DND-41 (cell line): ENCODE measurements at regions not wholly inside any gene's neighbourhood (a gene's known extent, or its start where the extent isn't known, plus 50 kb on each side); places are given as distances from the start of the nearest gene placed in this dataset.

Experiments used
- ATAC-seq: fragments of 200-7000 bp; cut with Tn5 transposase; 3 replicates; pipeline ENCODE4 v1.9.1; 2021; ENCODE audit warnings: low read depth; ENCODE audit not compliant: insufficient read depth
- DNase-seq: peaks from one replicate; pipeline ENCODE4 v3.0.0-alpha.2; 2020
- H2AFZ ChIP-seq: 2 replicates; pipeline ENCODE4 v1.6.0; 2012; ENCODE audit warnings: low read depth, low read length
- H3K27ac ChIP-seq: 2 replicates; pipeline ENCODE4 v1.5.1; 2012; ENCODE audit warnings: low read length, inconsistent platforms
- H3K27me3 ChIP-seq: fragments of 200-600 bp; sonication (generic); 2 replicates; pipeline ENCODE4 v1.6.0; 2012; ENCODE audit warnings: low read length, mild to moderate bottlenecking, inconsistent platforms; ENCODE audit not compliant: insufficient read depth, poor library complexity
- H3K36me3 ChIP-seq: 2 replicates; pipeline ENCODE4 v1.5.1; 2012; ENCODE audit warnings: low read length, inconsistent platforms; ENCODE audit not compliant: insufficient read depth
- H3K4me1 ChIP-seq: 2 replicates; pipeline ENCODE4 v1.5.1; 2012; ENCODE audit warnings: mild to moderate bottlenecking, low read length; ENCODE audit not compliant: insufficient read depth
- H3K4me2 ChIP-seq: 2 replicates; pipeline ENCODE4 v1.6.0; 2012; ENCODE audit warnings: mild to moderate bottlenecking, moderate library complexity, low read length, inconsistent platforms; ENCODE audit not compliant: insufficient read depth
- H3K4me3 ChIP-seq, 2 experiments: fragments of 200-600 bp in 1 of 2; shearing (Covaris generic) in 1 of 2; 2 replicates each; pipeline ENCODE4 v1.5.1; 2012 to 2016; ENCODE audit warnings: inconsistent platforms in 2 of 2, low read length in 2 of 2, mild to moderate bottlenecking in 2 of 2, low read depth in 1 of 2, moderate library complexity in 1 of 2
- H3K79me2 ChIP-seq: 2 replicates; pipeline ENCODE4 v1.6.0; 2012; ENCODE audit warnings: low read length, inconsistent platforms; ENCODE audit not compliant: insufficient read depth
- H3K9ac ChIP-seq: 2 replicates; pipeline ENCODE4 v1.6.0; 2012; ENCODE audit warnings: low read depth, mild to moderate bottlenecking, inconsistent platforms, low read length, moderate library complexity
- H3K9me3 ChIP-seq: 2 replicates; pipeline ENCODE4 v1.5.1; 2012; ENCODE audit warnings: low read length, moderate library complexity, mild to moderate bottlenecking, inconsistent platforms; ENCODE audit not compliant: insufficient read depth, severe bottlenecking
- H4K20me1 ChIP-seq: 2 replicates; pipeline ENCODE4 v1.6.0; 2012; ENCODE audit warnings: low read length; ENCODE audit not compliant: insufficient read depth
- CTCF ChIP-seq: IDR thresholded peaks from 2 replicates; pipeline ENCODE4 v1.5.1; 2012; ENCODE audit warnings: borderline replicate concordance, low read length, moderate library complexity, mild to moderate bottlenecking; ENCODE audit not compliant: poor library complexity, severe bottlenecking; ENCODE audit errors: extremely low read depth
- EZH2 ChIP-seq: IDR thresholded peaks from 3 replicates; pipeline ENCODE4 v1.6.1; 2012; ENCODE audit warnings: borderline replicate concordance, low read depth, mild to moderate bottlenecking, moderate library complexity, low read length, inconsistent platforms; ENCODE audit not compliant: severe bottlenecking

- Histone ChIP-seq H3K79me2 (no peaks in the 10 kb centered on the region), H3K4me1 (no peaks in the 10 kb centered on the region), H3K27ac (no peak overlapping the region), H3K9ac (no peak overlapping the region), H3K9me3 (no peaks in the 10 kb centered on the region), H3K36me3 (no peaks in the 10 kb centered on the region), H3K4me2 (no peak overlapping the region), H3K4me3 (no peak overlapping the region), H3K27me3 (peaks cover 18% of the 10 kb centered on the region), H2AFZ (no peak overlapping the region), H4K20me1 (no peaks in the 10 kb centered on the region)
- no peak for TF ChIP-seq EZH2
- no peak for TF ChIP-seq CTCF
- DNase-seq = no peak
- ATAC-seq = no peak
These were observed 70.6 kb upstream of the CCND2 start for GRCh38 chr12:4202918-4203317.

- no peak overlapping the region for H3K4me2 ChIP-seq
- no peak overlapping the region for H3K27ac ChIP-seq
- H3K36me3 ChIP-seq = no peaks in the 10 kb centered on the region
- H3K79me2 ChIP-seq = no peaks in the 10 kb centered on the region
- no peak overlapping the region for H3K9ac ChIP-seq
- ATAC-seq (no peak), DNase-seq (no peak)
- H3K4me3 ChIP-seq = no peak overlapping the region
- no peaks in the 10 kb centered on the region for H4K20me1 ChIP-seq
- no peak overlapping the region for H2AFZ ChIP-seq
- H3K9me3 ChIP-seq = no peaks in the 10 kb centered on the region
- TF ChIP-seq CTCF (no peak), EZH2 (no peak)
- peaks cover 18% of the 10 kb centered on the region for H3K27me3 ChIP-seq
- no peaks in the 10 kb centered on the region for H3K4me1 ChIP-seq
These were observed 71.1 kb upstream of the CCND2 start for GRCh38 chr12:4202487-4202886.

- no peak overlapping the region for H3K9ac ChIP-seq
- no peak for TF ChIP-seq EZH2
- TF ChIP-seq CTCF = no peak
- no peak overlapping the region for H3K27ac ChIP-seq
- H3K27me3 ChIP-seq = peaks cover 16% of the 10 kb centered on the region
- no peaks in the 10 kb centered on the region for H3K4me1 ChIP-seq
- H3K9me3 ChIP-seq = no peaks in the 10 kb centered on the region
- no peak overlapping the region for H3K4me2 ChIP-seq
- H4K20me1 ChIP-seq = no peaks in the 10 kb centered on the region
- no peak overlapping the region for H3K4me3 ChIP-seq
- no peaks in the 10 kb centered on the region for H3K36me3 ChIP-seq
- DNase-seq = no peak
- no peak overlapping the region for H2AFZ ChIP-seq
- H3K79me2 ChIP-seq = no peaks in the 10 kb centered on the region
- ATAC-seq = no peak
These were observed 72.0 kb upstream of the CCND2 start for GRCh38 chr12:4201333-4202100.
